ENCODE measurements at regions not wholly inside any gene's neighbourhood (a gene's known extent, or its start where the extent isn't known, plus 50 kb on each side); places are given as distances from the start of the nearest gene placed in this dataset.

- H3K27ac ChIP-seq, result no peak overlapping the region
- H3K9me3 ChIP-seq (ENCODE audit: insufficient read depth, low read depth), result no peaks in the 10 kb centered on the region
- no peak overlapping the region for H3K4me3 ChIP-seq
- no peaks in the 10 kb centered on the region for H3K79me2 ChIP-seq (ENCODE audit: low read depth)
- H3K9me2 ChIP-seq (ENCODE audit: insufficient read depth), result no peaks in the 10 kb centered on the region
- no peaks in the 10 kb centered on the region for H3F3A ChIP-seq (ENCODE audit: insufficient read depth, low read depth)
- no peaks in the 10 kb centered on the region for H3K27me3 ChIP-seq (ENCODE audit: insufficient read depth, low read depth)
- no peaks in the 10 kb centered on the region for H3K36me3 ChIP-seq (ENCODE audit: low read depth)
- no peaks in the 10 kb centered on the region for H3K4me1 ChIP-seq (replicated peaks; ENCODE audit: insufficient read depth)
- no peak for DNase-seq
- intact Hi-C loops (cut with micrococcal nuclease; ENCODE audit: unreplicated experiment), result no loop called here
- TF ChIP-seq EZH2 (IDR thresholded peaks at IDR 0.05; ENCODE audit: low read depth), result no peak
- TF ChIP-seq, protein P1, sequence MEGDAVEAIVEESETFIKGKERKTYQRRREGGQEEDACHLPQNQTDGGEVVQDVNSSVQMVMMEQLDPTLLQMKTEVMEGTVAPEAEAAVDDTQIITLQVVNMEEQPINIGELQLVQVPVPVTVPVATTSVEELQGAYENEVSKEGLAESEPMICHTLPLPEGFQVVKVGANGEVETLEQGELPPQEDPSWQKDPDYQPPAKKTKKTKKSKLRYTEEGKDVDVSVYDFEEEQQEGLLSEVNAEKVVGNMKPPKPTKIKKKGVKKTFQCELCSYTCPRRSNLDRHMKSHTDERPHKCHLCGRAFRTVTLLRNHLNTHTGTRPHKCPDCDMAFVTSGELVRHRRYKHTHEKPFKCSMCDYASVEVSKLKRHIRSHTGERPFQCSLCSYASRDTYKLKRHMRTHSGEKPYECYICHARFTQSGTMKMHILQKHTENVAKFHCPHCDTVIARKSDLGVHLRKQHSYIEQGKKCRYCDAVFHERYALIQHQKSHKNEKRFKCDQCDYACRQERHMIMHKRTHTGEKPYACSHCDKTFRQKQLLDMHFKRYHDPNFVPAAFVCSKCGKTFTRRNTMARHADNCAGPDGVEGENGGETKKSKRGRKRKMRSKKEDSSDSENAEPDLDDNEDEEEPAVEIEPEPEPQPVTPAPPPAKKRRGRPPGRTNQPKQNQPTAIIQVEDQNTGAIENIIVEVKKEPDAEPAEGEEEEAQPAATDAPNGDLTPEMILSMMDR (conservative IDR thresholded peaks at IDR 0.05), result no peak
- BruUV-seq (replicated peaks), result no TSS peak
- POLR2A ChIA-PET (ENCODE audit: unreplicated experiment), result no interaction called here
- CTCF ChIA-PET, result no interaction called here
- no peak overlapping the region for H2AFZ ChIP-seq
- H4K20me1 ChIP-seq (ENCODE audit: insufficient read depth), result no peaks in the 10 kb centered on the region
- H3K4me2 ChIP-seq, result no peak overlapping the region
Observed at GRCh38 chr10:10500937-10501336, 516.7 kb upstream of the CELF2 start.

- H3F3A ChIP-seq (ENCODE audit: insufficient read depth, low read depth), result no peaks in the 10 kb centered on the region
- no peak overlapping the region for H3K4me3 ChIP-seq
- DNase-seq, result no peak
- ChIA-PET CTCF (no interaction called here), POLR2A (ENCODE audit: unreplicated experiment) (no interaction called here)
- H3K4me2 ChIP-seq, result no peak overlapping the region
- TF ChIP-seq, protein P1 (conservative IDR thresholded peaks at IDR 0.05), result no peak
- no peak for TF ChIP-seq EZH2 (IDR thresholded peaks at IDR 0.05; ENCODE audit: low read depth)
- BruUV-seq (replicated peaks), result no TSS peak
- no peaks in the 10 kb centered on the region for H3K79me2 ChIP-seq (ENCODE audit: low read depth)
- H3K27ac ChIP-seq, result no peak overlapping the region
- no peaks in the 10 kb centered on the region for H3K9me2 ChIP-seq (ENCODE audit: insufficient read depth)
- no peak overlapping the region for H2AFZ ChIP-seq
- intact Hi-C loops (cut with micrococcal nuclease; ENCODE audit: unreplicated experiment), result no loop called here
- no peaks in the 10 kb centered on the region for H3K4me1 ChIP-seq (replicated peaks; ENCODE audit: insufficient read depth)
- no peaks in the 10 kb centered on the region for H3K9me3 ChIP-seq (ENCODE audit: insufficient read depth, low read depth)
- H3K27me3 ChIP-seq (ENCODE audit: insufficient read depth, low read depth), result no peaks in the 10 kb centered on the region
- H3K36me3 ChIP-seq (ENCODE audit: low read depth), result no peaks in the 10 kb centered on the region
- no peaks in the 10 kb centered on the region for H4K20me1 ChIP-seq (ENCODE audit: insufficient read depth)
Observed at GRCh38 chr10:10503772-10504171, 513.9 kb upstream of the CELF2 start.

DNA sequence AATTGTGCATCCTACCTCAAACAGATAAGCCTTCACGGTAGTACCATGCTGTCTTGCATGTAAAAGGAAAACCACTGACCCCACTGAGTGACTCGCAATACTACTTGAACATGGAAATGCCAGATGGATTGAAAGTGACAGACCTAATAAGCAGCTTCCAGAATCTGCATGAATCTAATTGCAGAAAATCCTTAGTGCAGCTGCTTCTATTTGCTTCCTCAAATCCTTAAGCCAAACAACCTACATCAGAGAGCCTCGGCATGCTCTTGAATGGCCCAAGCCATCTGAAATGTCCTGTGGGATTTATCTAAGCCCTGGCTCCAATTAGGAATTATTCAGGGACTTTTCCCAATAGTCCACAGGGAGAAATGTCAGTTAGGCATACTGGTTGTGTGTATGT lies 509.5 kb upstream of the CELF2 start:
- H3K9me2 ChIP-seq (ENCODE audit: insufficient read depth), result no peaks in the 10 kb centered on the region
- POLR2A ChIA-PET (ENCODE audit: unreplicated experiment), result no interaction called here
- H2AFZ ChIP-seq, result no peak overlapping the region
- no peaks in the 10 kb centered on the region for H3K79me2 ChIP-seq (ENCODE audit: low read depth)
- H3K27me3 ChIP-seq (ENCODE audit: insufficient read depth, low read depth), result no peaks in the 10 kb centered on the region
- CTCF ChIA-PET, result no interaction called here
- no peak overlapping the region for H3K4me2 ChIP-seq
- no peaks in the 10 kb centered on the region for H3K4me1 ChIP-seq (replicated peaks; ENCODE audit: insufficient read depth)
- H3K4me3 ChIP-seq, result no peak overlapping the region
- no peak overlapping the region for H3K27ac ChIP-seq
- H3K9me3 ChIP-seq (ENCODE audit: insufficient read depth, low read depth), result no peaks in the 10 kb centered on the region
- intact Hi-C loops (cut with micrococcal nuclease; ENCODE audit: unreplicated experiment), result no loop called here
- H3K36me3 ChIP-seq (ENCODE audit: low read depth), result no peaks in the 10 kb centered on the region
- H3F3A ChIP-seq (ENCODE audit: insufficient read depth, low read depth), result no peaks in the 10 kb centered on the region
- DNase-seq, result no peak
- no peaks in the 10 kb centered on the region for H4K20me1 ChIP-seq (ENCODE audit: insufficient read depth)
- no peak for TF ChIP-seq EZH2 (IDR thresholded peaks at IDR 0.05; ENCODE audit: low read depth)
- TF ChIP-seq, protein P1 (conservative IDR thresholded peaks at IDR 0.05), result no peak
- BruUV-seq (replicated peaks), result no TSS peak
